ENCODE measurements at regions not wholly inside any gene's neighbourhood (a gene's known extent, or its start where the extent isn't known, plus 50 kb on each side); places are given as distances from the start of the nearest gene placed in this dataset.

GRCh38 chrX:39931529-39932282, 166.1 kb downstream of the BCOR start:
- Mint-ChIP-seq H3K4me1 (no peaks in the 10 kb centered on the region), H3K9me3 (no peaks in the 10 kb centered on the region), H3K27ac (no peak overlapping the region)

GRCh38 chrX:39935411-39936064, 162.2 kb downstream of the BCOR start:
- Mint-ChIP-seq H3K9me3 (no peaks in the 10 kb centered on the region), H3K4me1 (no peaks in the 10 kb centered on the region), H3K4me3 (no peak overlapping the region), H3K27ac (no peak overlapping the region), H3K27me3 (no peaks in the 10 kb centered on the region), H3K36me3 (ENCODE audit: low read depth) (no peaks in the 10 kb centered on the region)
- no peak for ATAC-seq (replicated peaks)

More at GRCh38 chrX:39931529-39932282, 166.1 kb downstream of the BCOR start:
- H3K36me3 Mint-ChIP-seq (ENCODE audit: low read depth), result no peaks in the 10 kb centered on the region
- H3K27me3 Mint-ChIP-seq, result no peaks in the 10 kb centered on the region
- no peak overlapping the region for H3K4me3 Mint-ChIP-seq
- no peak for ATAC-seq (replicated peaks)

- Mint-ChIP-seq H3K9me3 (no peaks in the 10 kb centered on the region), H3K27ac (peak overlapping the region; percentile 76), H3K4me3 (peak overlapping the region; percentile 57), H3K36me3 (ENCODE audit: low read depth) (no peaks in the 10 kb centered on the region), H3K27me3 (no peaks in the 10 kb centered on the region), H3K4me1 (no peaks in the 10 kb centered on the region)
- ATAC-seq (replicated peaks), result peak; percentile 69
Observed at GRCh38 chrX:39936886-39937770, 160.6 kb downstream of the BCOR start.

GRCh38 chrX:39938466-39938865, 159.3 kb downstream of the BCOR start:
- no peak overlapping the region for H3K4me3 Mint-ChIP-seq
- no peaks in the 10 kb centered on the region for H3K36me3 Mint-ChIP-seq (ENCODE audit: low read depth)
- ATAC-seq (replicated peaks), result no peak
- peaks cover 4% of the 10 kb centered on the region for H3K4me1 Mint-ChIP-seq
- no peaks in the 10 kb centered on the region for H3K27me3 Mint-ChIP-seq
- H3K27ac Mint-ChIP-seq, result no peak overlapping the region
- H3K9me3 Mint-ChIP-seq, result peaks cover under 1% of the 10 kb centered on the region

- Mint-ChIP-seq H3K4me3 (no peak overlapping the region), H3K27ac (no peak overlapping the region), H3K27me3 (no peaks in the 10 kb centered on the region), H3K9me3 (peaks cover 5% of the 10 kb centered on the region), H3K36me3 (ENCODE audit: low read depth) (no peaks in the 10 kb centered on the region), H3K4me1 (peaks cover 4% of the 10 kb centered on the region)
- ATAC-seq (replicated peaks), result no peak
Observed at GRCh38 chrX:39939678-39940077, 158.1 kb downstream of the BCOR start.

GRCh38 chrX:39941332-39941920, 156.3 kb downstream of the BCOR start:
- no peak for ATAC-seq (replicated peaks)
- H3K9me3 Mint-ChIP-seq, result peaks cover 5% of the 10 kb centered on the region
- no peak overlapping the region for H3K4me3 Mint-ChIP-seq
- no peaks in the 10 kb centered on the region for H3K27me3 Mint-ChIP-seq
- H3K4me1 Mint-ChIP-seq, result peaks cover 4% of the 10 kb centered on the region
- H3K27ac Mint-ChIP-seq, result no peak overlapping the region
- H3K36me3 Mint-ChIP-seq (ENCODE audit: low read depth), result no peaks in the 10 kb centered on the region

GRCh38 chrX:39944416-39944815, 153.3 kb downstream of the BCOR start:
- Mint-ChIP-seq H3K27me3 (no peaks in the 10 kb centered on the region), H3K9me3 (peaks cover 5% of the 10 kb centered on the region), H3K4me1 (peaks cover 4% of the 10 kb centered on the region), H3K36me3 (ENCODE audit: low read depth) (no peaks in the 10 kb centered on the region), H3K4me3 (no peak overlapping the region), H3K27ac (no peak overlapping the region)
- no peak for ATAC-seq (replicated peaks)

GRCh38 chrX:39945709-39946108, 152.0 kb downstream of the BCOR start:
- Mint-ChIP-seq H3K4me1 (peaks cover 4% of the 10 kb centered on the region), H3K36me3 (ENCODE audit: low read depth) (no peaks in the 10 kb centered on the region), H3K9me3 (peaks cover 5% of the 10 kb centered on the region), H3K27me3 (no peaks in the 10 kb centered on the region), H3K27ac (no peak overlapping the region), H3K4me3 (no peak overlapping the region)
- no peak for ATAC-seq (replicated peaks)

GRCh38 chrX:39946822-39947221, 150.9 kb downstream of the BCOR start:
- no peak overlapping the region for H3K27ac Mint-ChIP-seq
- ATAC-seq (replicated peaks), result peak; percentile 9

GRCh38 chrX:39948582-39948981, 149.2 kb downstream of the BCOR start:
- no peak for ATAC-seq (replicated peaks)
- Mint-ChIP-seq H3K4me3 (no peak overlapping the region), H3K27me3 (no peaks in the 10 kb centered on the region), H3K9me3 (peaks cover 4% of the 10 kb centered on the region), H3K27ac (no peak overlapping the region), H3K4me1 (no peaks in the 10 kb centered on the region), H3K36me3 (ENCODE audit: low read depth) (no peaks in the 10 kb centered on the region)

More at GRCh38 chrX:39946822-39947221, 150.9 kb downstream of the BCOR start:
- Mint-ChIP-seq H3K4me3 (no peak overlapping the region), H3K27me3 (no peaks in the 10 kb centered on the region), H3K4me1 (peaks cover 4% of the 10 kb centered on the region), H3K9me3 (peaks cover 5% of the 10 kb centered on the region), H3K36me3 (ENCODE audit: low read depth) (no peaks in the 10 kb centered on the region)

- ATAC-seq (replicated peaks), result no peak
- no peak overlapping the region for H3K27ac Mint-ChIP-seq
- H3K9me3 Mint-ChIP-seq, result no peaks in the 10 kb centered on the region
- H3K4me3 Mint-ChIP-seq, result no peak overlapping the region
- no peaks in the 10 kb centered on the region for H3K36me3 Mint-ChIP-seq (ENCODE audit: low read depth)
- no peaks in the 10 kb centered on the region for H3K4me1 Mint-ChIP-seq
- no peaks in the 10 kb centered on the region for H3K27me3 Mint-ChIP-seq
Observed at GRCh38 chrX:39950018-39950688, 147.6 kb downstream of the BCOR start.

- no peak overlapping the region for H3K4me3 Mint-ChIP-seq
- no peaks in the 10 kb centered on the region for H3K27me3 Mint-ChIP-seq
- ATAC-seq (replicated peaks), result no peak
- H3K36me3 Mint-ChIP-seq (ENCODE audit: low read depth), result no peaks in the 10 kb centered on the region
- H3K27ac Mint-ChIP-seq, result no peak overlapping the region
- H3K9me3 Mint-ChIP-seq, result no peaks in the 10 kb centered on the region
- no peaks in the 10 kb centered on the region for H3K4me1 Mint-ChIP-seq
Observed at GRCh38 chrX:39952989-39953388, 144.8 kb downstream of the BCOR start.

- H3K9me3 Mint-ChIP-seq, result no peaks in the 10 kb centered on the region
- no peak for ATAC-seq (replicated peaks)
- no peak overlapping the region for H3K27ac Mint-ChIP-seq
- H3K36me3 Mint-ChIP-seq (ENCODE audit: low read depth), result no peaks in the 10 kb centered on the region
- no peaks in the 10 kb centered on the region for H3K27me3 Mint-ChIP-seq
- no peaks in the 10 kb centered on the region for H3K4me1 Mint-ChIP-seq
- no peak overlapping the region for H3K4me3 Mint-ChIP-seq
Observed at GRCh38 chrX:39953879-39954278, 143.9 kb downstream of the BCOR start.

GRCh38 chrX:39954851-39955250, 142.9 kb downstream of the BCOR start:
- no peak for ATAC-seq (replicated peaks)
- Mint-ChIP-seq H3K4me1 (no peaks in the 10 kb centered on the region), H3K27ac (no peak overlapping the region), H3K27me3 (no peaks in the 10 kb centered on the region), H3K4me3 (no peak overlapping the region), H3K9me3 (no peaks in the 10 kb centered on the region), H3K36me3 (ENCODE audit: low read depth) (no peaks in the 10 kb centered on the region)
